ENCODE measurements at regions not wholly inside any gene's neighbourhood (a gene's known extent, or its start where the extent isn't known, plus 50 kb on each side); places are given as distances from the start of the nearest gene placed in this dataset.

- DNase-seq = no peak
Observed at GRCh38 chr1:232893481-232894313, 56.7 kb upstream of the NTPCR start.

DNA sequence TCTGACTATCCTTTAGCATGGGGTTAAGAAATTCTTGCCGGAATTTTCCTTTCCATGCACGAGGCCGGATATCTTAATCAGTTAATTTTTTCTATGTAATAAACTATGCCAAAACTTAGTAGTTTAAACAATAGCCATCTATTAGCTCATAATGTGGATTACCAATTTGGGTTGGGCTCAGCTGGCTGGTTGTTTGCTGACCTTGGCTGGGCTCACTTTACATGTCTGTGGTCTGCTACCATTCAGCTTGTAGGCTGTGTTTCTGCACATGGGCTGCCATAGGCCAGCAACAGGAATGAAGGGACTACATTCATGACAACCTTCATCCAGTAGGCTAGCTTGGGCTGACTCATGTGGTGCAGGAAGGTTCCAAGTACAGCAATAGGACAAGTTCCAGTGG is 56.0 kb upstream of the NTPCR start:
- DNase-seq = no peak

GRCh38 chr1:232897949-232898465 is 52.4 kb upstream of the NTPCR start:
- DNase-seq = no peak

GRCh38 chr1:232899268-232899667 is 51.1 kb upstream of the NTPCR start:
- no peak for DNase-seq

DNA sequence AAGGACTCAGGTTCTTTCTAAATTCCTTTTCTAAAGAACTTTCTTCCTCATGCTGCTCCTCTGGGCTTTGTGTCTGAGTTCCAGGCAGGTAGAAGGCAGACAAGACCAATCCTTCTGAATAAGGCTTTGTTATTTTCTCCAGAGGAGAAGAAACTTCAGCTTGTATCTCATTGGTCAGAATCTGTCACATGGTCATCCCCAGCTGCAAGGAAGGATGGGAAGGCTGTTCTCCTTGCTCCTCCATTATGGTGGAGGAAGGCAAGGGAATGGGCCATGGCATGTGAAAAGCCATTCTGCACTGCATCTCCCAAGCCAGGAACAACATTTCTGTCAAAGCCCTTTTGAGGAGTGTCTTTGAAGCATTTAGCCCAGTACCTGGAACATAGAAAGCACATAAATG is 50.6 kb upstream of the NTPCR start:
- DNase-seq = no peak
